ENCODE measurements at regions not wholly inside any gene's neighbourhood (a gene's known extent, or its start where the extent isn't known, plus 50 kb on each side); places are given as distances from the start of the nearest gene placed in this dataset.

GRCh38 chr2:146235158-146235557 is 1609.7 kb upstream of the ACVR2A start:
- no peaks in the 10 kb centered on the region for H3K4me1 Mint-ChIP-seq
- H3K9me3 Mint-ChIP-seq = peaks cover 3% of the 10 kb centered on the region
- no peak for DNase-seq
- H3K27ac Mint-ChIP-seq = no peak overlapping the region
- H3K4me3 Mint-ChIP-seq = no peak overlapping the region
- no peaks in the 10 kb centered on the region for H3K27me3 Mint-ChIP-seq
- H3K36me3 Mint-ChIP-seq (ENCODE audit: low read depth) = no peaks in the 10 kb centered on the region
- no peak for ATAC-seq

DNA sequence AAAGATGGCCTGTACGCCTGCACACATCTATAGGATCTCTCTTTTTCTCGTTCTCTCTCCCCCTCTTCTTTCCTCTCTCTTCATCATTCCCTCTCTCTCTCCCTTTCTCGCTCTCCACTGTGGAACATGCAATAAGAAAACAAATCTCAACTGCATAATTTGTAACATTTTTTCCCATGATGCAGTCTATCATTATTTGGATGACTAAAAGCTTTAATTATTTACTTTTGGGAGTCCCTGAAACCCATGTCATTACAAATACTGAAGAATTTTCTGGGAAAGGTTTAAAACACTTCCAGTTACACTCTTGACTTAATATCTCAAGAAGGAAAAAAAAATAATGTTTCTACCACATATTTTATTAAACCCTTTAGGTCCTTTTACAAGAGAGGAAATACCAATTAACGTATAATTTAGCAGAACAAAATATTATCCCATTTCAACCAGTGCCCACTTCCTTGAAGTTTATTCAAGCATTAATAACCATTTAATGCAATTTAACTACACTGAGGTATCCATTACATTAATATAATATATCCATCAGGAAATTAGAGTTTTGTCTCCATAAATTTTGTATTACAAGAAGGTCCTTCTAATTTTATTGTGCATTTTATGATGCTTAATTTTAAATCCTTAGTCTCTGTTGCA is 1615.2 kb upstream of the ACVR2A start:
- Mint-ChIP-seq H3K4me3 (no peak overlapping the region), H3K9me3 (peaks cover 9% of the 10 kb centered on the region), H3K4me1 (no peaks in the 10 kb centered on the region), H3K27me3 (no peaks in the 10 kb centered on the region), H3K36me3 (ENCODE audit: low read depth) (no peaks in the 10 kb centered on the region), H3K27ac (no peak overlapping the region)
- no peak for ATAC-seq
- DNase-seq = no peak

- Mint-ChIP-seq H3K4me1 (no peaks in the 10 kb centered on the region), H3K4me3 (no peak overlapping the region), H3K9me3 (peaks cover 17% of the 10 kb centered on the region), H3K27me3 (no peaks in the 10 kb centered on the region), H3K27ac (no peak overlapping the region), H3K36me3 (ENCODE audit: low read depth) (no peaks in the 10 kb centered on the region)
- ATAC-seq = no peak
- no peak for DNase-seq
These were observed 1616.3 kb upstream of the ACVR2A start for GRCh38 chr2:146228466-146229058.

DNA sequence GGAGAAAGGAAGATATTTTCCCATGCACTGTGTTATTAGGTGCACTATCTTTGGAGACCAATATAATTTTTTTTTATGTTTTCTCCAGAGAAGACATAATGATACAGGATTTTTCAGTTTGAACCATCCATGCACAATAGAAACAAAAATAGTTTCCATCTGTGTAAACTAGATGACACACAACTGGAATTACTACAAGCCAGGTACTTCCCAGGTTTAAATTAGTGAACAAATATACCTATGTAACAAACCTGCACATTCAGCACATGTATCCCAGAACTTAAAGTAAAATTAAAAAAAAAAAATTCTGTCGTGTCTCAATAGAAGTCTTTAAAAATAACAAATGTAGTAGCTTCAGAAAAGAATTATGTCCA is 1616.8 kb upstream of the ACVR2A start:
- H3K4me1 Mint-ChIP-seq = no peaks in the 10 kb centered on the region
- no peak for DNase-seq
- no peaks in the 10 kb centered on the region for H3K27me3 Mint-ChIP-seq
- peaks cover 18% of the 10 kb centered on the region for H3K9me3 Mint-ChIP-seq
- no peaks in the 10 kb centered on the region for H3K36me3 Mint-ChIP-seq (ENCODE audit: low read depth)
- no peak overlapping the region for H3K4me3 Mint-ChIP-seq
- no peak for ATAC-seq
- no peak overlapping the region for H3K27ac Mint-ChIP-seq

- H3K27ac Mint-ChIP-seq = no peak overlapping the region
- H3K36me3 Mint-ChIP-seq (ENCODE audit: low read depth) = no peaks in the 10 kb centered on the region
- DNase-seq (no peak), ATAC-seq (no peak)
- no peak overlapping the region for H3K4me3 Mint-ChIP-seq
- H3K4me1 Mint-ChIP-seq = no peaks in the 10 kb centered on the region
- no peaks in the 10 kb centered on the region for H3K27me3 Mint-ChIP-seq
- peaks cover 18% of the 10 kb centered on the region for H3K9me3 Mint-ChIP-seq
These were observed 1617.4 kb upstream of the ACVR2A start for GRCh38 chr2:146227152-146228019.

DNA sequence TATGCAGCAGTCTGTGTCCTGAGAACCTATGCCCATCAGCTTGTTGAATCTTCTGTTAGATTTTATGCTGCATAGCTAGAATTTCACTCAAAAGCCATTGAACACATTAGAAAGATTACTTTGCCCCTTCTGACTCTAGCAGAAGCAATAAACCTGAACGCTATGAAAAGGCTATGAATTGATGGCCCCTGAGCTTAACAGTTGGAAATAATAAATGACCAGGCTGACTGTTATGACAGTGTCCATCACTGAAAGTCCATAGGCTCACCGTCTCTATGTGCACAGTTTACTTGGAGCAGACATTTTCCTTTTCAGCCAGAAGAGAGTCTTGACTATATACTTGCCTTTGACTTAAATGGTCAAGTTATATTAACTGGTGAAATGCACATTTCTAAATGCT is 1618.8 kb upstream of the ACVR2A start:
- Mint-ChIP-seq H3K4me3 (no peak overlapping the region), H3K27ac (no peak overlapping the region), H3K9me3 (peaks cover 18% of the 10 kb centered on the region), H3K4me1 (no peaks in the 10 kb centered on the region), H3K27me3 (no peaks in the 10 kb centered on the region), H3K36me3 (ENCODE audit: low read depth) (no peaks in the 10 kb centered on the region)
- DNase-seq (no peak), ATAC-seq (no peak)

DNA sequence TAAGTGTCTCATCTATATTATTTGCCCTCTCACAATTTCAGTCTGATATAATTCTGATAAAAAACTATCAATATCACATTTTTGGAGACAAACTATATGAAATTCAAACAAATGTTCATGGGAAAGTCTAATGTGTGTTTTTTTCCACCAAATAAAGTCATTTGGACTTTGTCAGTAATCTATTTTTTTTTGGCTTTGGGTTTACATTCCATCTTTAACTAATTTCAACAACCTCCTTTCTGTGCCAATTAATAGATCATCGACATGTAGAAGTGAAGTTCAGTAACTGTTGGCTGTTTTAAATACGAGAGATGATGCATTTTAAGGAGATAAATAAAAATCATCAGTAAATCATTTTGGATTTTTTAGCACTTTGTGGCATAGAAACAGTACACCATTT is 1623.0 kb upstream of the ACVR2A start:
- H3K9me3 Mint-ChIP-seq = peaks cover 15% of the 10 kb centered on the region
- ATAC-seq (no peak), DNase-seq (no peak)
- no peaks in the 10 kb centered on the region for H3K4me1 Mint-ChIP-seq
- no peaks in the 10 kb centered on the region for H3K36me3 Mint-ChIP-seq (ENCODE audit: low read depth)
- no peaks in the 10 kb centered on the region for H3K27me3 Mint-ChIP-seq
- no peak overlapping the region for H3K27ac Mint-ChIP-seq
- H3K4me3 Mint-ChIP-seq = no peak overlapping the region

- H3K4me3 Mint-ChIP-seq = no peak overlapping the region
- DNase-seq = no peak
- H3K27me3 Mint-ChIP-seq = no peaks in the 10 kb centered on the region
- no peak overlapping the region for H3K27ac Mint-ChIP-seq
- peaks cover 20% of the 10 kb centered on the region for H3K9me3 Mint-ChIP-seq
- no peak for ATAC-seq
- no peaks in the 10 kb centered on the region for H3K36me3 Mint-ChIP-seq (ENCODE audit: low read depth)
- no peaks in the 10 kb centered on the region for H3K4me1 Mint-ChIP-seq
These were observed 1623.9 kb upstream of the ACVR2A start for GRCh38 chr2:146220957-146221356.

- Mint-ChIP-seq H3K27ac (no peak overlapping the region), H3K27me3 (no peaks in the 10 kb centered on the region), H3K36me3 (ENCODE audit: low read depth) (no peaks in the 10 kb centered on the region), H3K4me1 (no peaks in the 10 kb centered on the region), H3K4me3 (no peak overlapping the region), H3K9me3 (peaks cover 19% of the 10 kb centered on the region)
- DNase-seq (no peak), ATAC-seq (no peak)
These were observed 1630.4 kb upstream of the ACVR2A start for GRCh38 chr2:146214394-146214929.

DNA sequence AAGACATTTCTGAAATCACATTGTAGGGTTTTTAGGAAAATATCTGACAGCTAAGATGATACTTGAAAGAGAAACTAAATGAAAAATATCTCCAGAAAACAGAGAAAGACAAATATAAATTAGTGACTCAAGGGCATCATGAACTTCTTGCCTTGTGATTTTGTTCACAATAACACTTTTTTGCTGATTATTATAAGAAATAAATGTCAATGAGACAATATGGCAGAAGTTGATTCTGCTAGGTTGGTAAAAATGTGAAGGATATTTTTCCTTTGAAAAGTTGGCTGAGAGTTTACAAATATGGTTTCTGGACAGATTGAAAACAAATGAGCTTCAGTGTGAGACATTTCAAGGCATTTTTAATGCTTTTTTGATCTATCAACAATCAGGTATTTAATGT is 1631.2 kb upstream of the ACVR2A start:
- DNase-seq (no peak), ATAC-seq (no peak)
- peaks cover 19% of the 10 kb centered on the region for H3K9me3 Mint-ChIP-seq
- H3K27ac Mint-ChIP-seq = no peak overlapping the region
- no peaks in the 10 kb centered on the region for H3K27me3 Mint-ChIP-seq
- no peaks in the 10 kb centered on the region for H3K4me1 Mint-ChIP-seq
- no peaks in the 10 kb centered on the region for H3K36me3 Mint-ChIP-seq (ENCODE audit: low read depth)
- H3K4me3 Mint-ChIP-seq = no peak overlapping the region

GRCh38 chr2:146212602-146213001 is 1632.2 kb upstream of the ACVR2A start:
- no peak overlapping the region for H3K27ac Mint-ChIP-seq
- no peak overlapping the region for H3K4me3 Mint-ChIP-seq
- no peaks in the 10 kb centered on the region for H3K36me3 Mint-ChIP-seq (ENCODE audit: low read depth)
- H3K4me1 Mint-ChIP-seq = no peaks in the 10 kb centered on the region
- DNase-seq = no peak
- H3K27me3 Mint-ChIP-seq = no peaks in the 10 kb centered on the region
- H3K9me3 Mint-ChIP-seq = peaks cover 19% of the 10 kb centered on the region
- no peak for ATAC-seq

- no peak overlapping the region for H3K4me3 Mint-ChIP-seq
- no peaks in the 10 kb centered on the region for H3K4me1 Mint-ChIP-seq
- H3K27me3 Mint-ChIP-seq = no peaks in the 10 kb centered on the region
- no peaks in the 10 kb centered on the region for H3K36me3 Mint-ChIP-seq (ENCODE audit: low read depth)
- no peak overlapping the region for H3K27ac Mint-ChIP-seq
- H3K9me3 Mint-ChIP-seq = peaks cover 8% of the 10 kb centered on the region
- DNase-seq = no peak
- no peak for ATAC-seq
These were observed 1635.0 kb upstream of the ACVR2A start for GRCh38 chr2:146209842-146210275.

DNA sequence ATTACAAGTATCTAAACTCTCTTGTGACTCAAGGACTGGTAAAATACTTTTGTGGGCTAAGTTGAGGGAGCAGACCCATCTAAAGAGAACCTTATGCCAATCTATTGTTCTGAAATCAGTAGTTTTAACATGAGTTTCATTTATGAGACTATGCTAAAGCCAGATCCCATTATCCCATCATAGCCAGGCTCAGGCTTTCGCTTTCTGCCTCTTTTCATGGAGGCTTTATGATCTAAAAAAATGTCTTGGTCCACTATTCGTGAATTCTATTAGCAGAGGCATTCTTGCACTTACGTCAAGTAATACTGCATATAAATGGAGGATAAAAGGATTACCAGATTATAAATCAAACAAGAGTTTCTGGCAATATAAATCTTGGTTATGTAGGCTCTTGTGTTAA is 1636.9 kb upstream of the ACVR2A start:
- Mint-ChIP-seq H3K4me1 (no peaks in the 10 kb centered on the region), H3K27me3 (no peaks in the 10 kb centered on the region), H3K36me3 (ENCODE audit: low read depth) (no peaks in the 10 kb centered on the region), H3K4me3 (no peak overlapping the region), H3K27ac (no peak overlapping the region), H3K9me3 (peaks cover 4% of the 10 kb centered on the region)
- no peak for ATAC-seq
- no peak for DNase-seq

GRCh38 chr2:146207417-146207816 is 1637.4 kb upstream of the ACVR2A start:
- DNase-seq = no peak
- H3K4me3 Mint-ChIP-seq = no peak overlapping the region
- H3K36me3 Mint-ChIP-seq (ENCODE audit: low read depth) = no peaks in the 10 kb centered on the region
- H3K27me3 Mint-ChIP-seq = no peaks in the 10 kb centered on the region
- no peak overlapping the region for H3K27ac Mint-ChIP-seq
- H3K4me1 Mint-ChIP-seq = no peaks in the 10 kb centered on the region
- ATAC-seq = no peak
- peaks cover 4% of the 10 kb centered on the region for H3K9me3 Mint-ChIP-seq

DNA sequence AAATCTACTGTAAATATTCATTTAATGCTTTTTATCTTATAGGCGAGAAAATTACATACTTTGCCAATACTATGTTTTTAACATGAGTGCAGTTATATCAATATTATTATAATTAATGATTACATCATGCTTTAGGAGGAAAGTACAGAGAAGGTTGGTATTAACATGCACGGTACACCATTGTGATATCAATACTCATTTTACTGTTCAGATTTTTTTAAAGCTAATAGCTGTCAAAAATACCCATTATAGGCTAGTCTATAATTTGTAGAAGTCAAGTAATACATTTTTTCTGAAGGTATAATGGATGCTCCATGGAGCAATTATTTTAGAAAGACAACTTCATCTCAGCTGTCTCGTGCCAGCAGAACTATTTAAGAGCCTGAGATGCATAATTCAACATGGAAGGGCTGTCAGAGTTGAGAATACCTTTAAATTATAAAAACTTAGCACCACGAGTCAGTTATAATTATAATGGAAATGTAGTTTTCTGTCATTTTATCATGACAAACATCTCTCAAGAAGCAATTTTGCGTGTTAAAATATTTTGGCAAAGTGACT is 1641.7 kb upstream of the ACVR2A start:
- no peaks in the 10 kb centered on the region for H3K27me3 Mint-ChIP-seq
- no peak overlapping the region for H3K4me3 Mint-ChIP-seq
- no peaks in the 10 kb centered on the region for H3K36me3 Mint-ChIP-seq (ENCODE audit: low read depth)
- no peaks in the 10 kb centered on the region for H3K4me1 Mint-ChIP-seq
- H3K9me3 Mint-ChIP-seq = peaks cover 2% of the 10 kb centered on the region
- H3K27ac Mint-ChIP-seq = no peak overlapping the region
- DNase-seq (no peak), ATAC-seq (no peak)
